ENCODE measurements at regions not wholly inside any gene's neighbourhood (a gene's known extent, or its start where the extent isn't known, plus 50 kb on each side); places are given as distances from the start of the nearest gene placed in this dataset.
"Not testable (repeated sequence)": the region's sequence is repeated elsewhere in the genome, so short reads cannot be mapped to it uniquely, and the experiment has no call there.

DNA sequence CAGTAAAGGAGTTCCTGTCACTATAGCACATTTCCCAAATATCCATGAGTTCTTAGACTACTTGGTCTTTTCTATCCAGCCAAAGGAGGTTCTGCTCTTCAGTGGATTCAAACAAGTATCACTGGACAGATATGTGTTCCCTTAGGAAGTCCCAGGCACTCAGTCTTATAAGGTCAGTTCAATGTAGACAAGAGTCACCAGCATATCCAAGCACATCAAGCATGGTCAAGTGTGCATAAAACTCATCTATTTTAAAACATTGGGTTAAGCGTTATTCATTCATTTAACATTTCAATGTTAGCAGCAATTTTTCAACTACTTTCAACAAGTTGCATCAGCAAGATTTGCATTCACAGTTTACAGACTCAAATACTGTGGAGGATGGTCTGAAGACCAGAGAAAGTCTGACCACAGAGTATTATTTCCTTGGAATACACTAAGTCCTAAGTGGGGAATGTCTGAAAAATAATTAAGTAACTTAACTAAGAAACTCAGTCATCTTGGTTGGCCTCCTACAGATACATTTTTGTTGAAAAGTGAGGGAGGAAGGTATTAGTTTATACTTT lies 630.5 kb upstream of the IGFBP7 start:
- DNase-seq: no peak
- H3K9me3 ChIP-seq: peaks cover 0 to 7% of the 10 kb centered on the region in 2 donors
- no peak overlapping the region for H3K27ac ChIP-seq
- H3K4me3 ChIP-seq: no peak overlapping the region
- 92 to 96% methylated on average over 1 of the region's 1 CpG for WGBS, 2 donors (ENCODE audit: low coverage in 1 of 2)
- H3K4me1 ChIP-seq: no peaks in the 10 kb centered on the region
- H3K36me3 ChIP-seq: no peaks in the 10 kb centered on the region
- TF ChIP-seq EP300 (IDR thresholded peaks at IDR 0.05; ENCODE audit: low read depth) (no peak), POLR2AphosphoS5 (IDR thresholded peaks at IDR 0.05) (no peak), POLR2A (IDR thresholded peaks at IDR 0.05) (no peak)
- TF ChIP-seq, protein P1, sequence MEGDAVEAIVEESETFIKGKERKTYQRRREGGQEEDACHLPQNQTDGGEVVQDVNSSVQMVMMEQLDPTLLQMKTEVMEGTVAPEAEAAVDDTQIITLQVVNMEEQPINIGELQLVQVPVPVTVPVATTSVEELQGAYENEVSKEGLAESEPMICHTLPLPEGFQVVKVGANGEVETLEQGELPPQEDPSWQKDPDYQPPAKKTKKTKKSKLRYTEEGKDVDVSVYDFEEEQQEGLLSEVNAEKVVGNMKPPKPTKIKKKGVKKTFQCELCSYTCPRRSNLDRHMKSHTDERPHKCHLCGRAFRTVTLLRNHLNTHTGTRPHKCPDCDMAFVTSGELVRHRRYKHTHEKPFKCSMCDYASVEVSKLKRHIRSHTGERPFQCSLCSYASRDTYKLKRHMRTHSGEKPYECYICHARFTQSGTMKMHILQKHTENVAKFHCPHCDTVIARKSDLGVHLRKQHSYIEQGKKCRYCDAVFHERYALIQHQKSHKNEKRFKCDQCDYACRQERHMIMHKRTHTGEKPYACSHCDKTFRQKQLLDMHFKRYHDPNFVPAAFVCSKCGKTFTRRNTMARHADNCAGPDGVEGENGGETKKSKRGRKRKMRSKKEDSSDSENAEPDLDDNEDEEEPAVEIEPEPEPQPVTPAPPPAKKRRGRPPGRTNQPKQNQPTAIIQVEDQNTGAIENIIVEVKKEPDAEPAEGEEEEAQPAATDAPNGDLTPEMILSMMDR (IDR thresholded peaks at IDR 0.05): no peak
- intact Hi-C loops (cut with DNase I; ENCODE audit: low total_unique reads) (no loop called here), in situ Hi-C loops (cut with MboI; ENCODE audit: low pct_ligation_motif_present in 1 of 4, low pct_unique_long_range_greater_than_20kb in 1 of 4, low sequenced_read_pairs in 3 of 4) (no loop called here)
- H3K27me3 ChIP-seq: no peaks in the 10 kb centered on the region

DNA sequence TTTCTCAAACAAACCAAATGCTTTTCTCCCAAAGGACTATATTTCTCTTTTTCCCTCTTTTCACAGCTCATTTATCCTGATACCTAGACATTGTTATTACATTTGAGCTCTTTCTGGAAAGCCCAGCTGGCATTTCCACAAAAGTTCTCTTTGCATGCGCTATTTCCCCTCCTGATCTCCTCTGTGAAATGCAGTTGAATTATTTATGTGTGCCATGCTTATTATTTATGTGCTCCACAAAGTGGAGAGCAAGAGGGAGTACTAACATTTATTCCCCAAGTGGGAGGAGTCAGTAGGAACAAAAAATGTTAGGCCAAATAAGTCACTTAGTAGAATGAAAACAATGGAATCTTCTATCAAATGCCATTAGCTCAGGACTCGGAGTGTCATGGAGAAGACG lies 626.6 kb upstream of the IGFBP7 start:
- no peak overlapping the region for H3K4me3 ChIP-seq
- no peaks in the 10 kb centered on the region for H3K27me3 ChIP-seq
- no peaks in the 10 kb centered on the region for H3K9me3 ChIP-seq
- 74 to 86% methylated on average over 3 of the region's 3 CpGs for WGBS, 2 donors (ENCODE audit: low coverage in 1 of 2)
- TF ChIP-seq POLR2A (IDR thresholded peaks at IDR 0.05) (no peak), EP300 (IDR thresholded peaks at IDR 0.05; ENCODE audit: low read depth) (no peak)
- TF ChIP-seq, protein P1 (IDR thresholded peaks at IDR 0.05): no peak
- no peaks in the 10 kb centered on the region for H3K4me1 ChIP-seq
- intact Hi-C loops (cut with DNase I; ENCODE audit: low total_unique reads) (no loop called here), in situ Hi-C loops (cut with MboI; ENCODE audit: low pct_ligation_motif_present in 1 of 4, low pct_unique_long_range_greater_than_20kb in 1 of 4, low sequenced_read_pairs in 3 of 4) (no loop called here)
- no peak for DNase-seq
- H3K27ac ChIP-seq: no peak overlapping the region
- H3K36me3 ChIP-seq: no peaks in the 10 kb centered on the region

DNA sequence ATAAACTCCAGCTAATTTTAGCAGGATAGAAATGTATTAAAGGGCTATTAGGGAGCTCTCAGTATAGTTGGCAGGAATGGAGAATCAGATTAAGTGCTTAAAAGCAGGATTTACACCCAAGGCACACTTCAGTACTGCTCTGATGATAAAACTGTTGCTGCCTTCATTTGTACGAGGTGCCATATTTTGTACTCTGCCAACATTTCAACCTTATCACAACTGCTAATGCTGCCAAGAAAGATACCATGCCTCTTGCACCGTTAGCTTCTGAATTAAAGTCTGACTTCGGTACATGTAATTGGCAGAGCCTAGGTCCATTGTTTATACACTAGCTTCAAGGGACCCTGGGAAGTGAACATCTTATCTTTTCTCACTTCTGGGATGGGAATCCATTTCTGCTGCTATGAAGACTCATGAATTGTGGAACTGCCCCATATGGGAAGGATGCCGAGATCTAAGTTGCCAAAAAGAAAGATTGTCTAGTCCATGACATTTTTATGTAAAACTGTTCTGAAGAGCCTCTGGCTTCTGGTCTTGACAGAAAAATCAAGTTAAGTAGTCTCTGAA lies 624.0 kb upstream of the IGFBP7 start:
- Histone ChIP-seq H3K9me3 (no peaks in the 10 kb centered on the region), H3K27me3 (no peaks in the 10 kb centered on the region), H3K4me1 (no peaks in the 10 kb centered on the region), H3K36me3 (no peaks in the 10 kb centered on the region), H3K27ac (no peak overlapping the region), H3K4me3 (no peak overlapping the region)
- in situ Hi-C loops (cut with MboI; ENCODE audit: low pct_ligation_motif_present in 1 of 4, low pct_unique_long_range_greater_than_20kb in 1 of 4, low sequenced_read_pairs in 3 of 4) (no loop called here), intact Hi-C loops (cut with DNase I; ENCODE audit: low total_unique reads) (no loop called here)
- WGBS, 2 donors (ENCODE audit: low coverage in 1 of 2): 66 to 75% methylated on average over 4 of the region's 4 CpGs
- TF ChIP-seq POLR2AphosphoS5 (IDR thresholded peaks at IDR 0.05): no peak
- TF ChIP-seq POLR2A (IDR thresholded peaks at IDR 0.05): no peak
- no peak for TF ChIP-seq EP300 (IDR thresholded peaks at IDR 0.05; ENCODE audit: low read depth)
- TF ChIP-seq, protein P1 (IDR thresholded peaks at IDR 0.05): no peak
- no peak for DNase-seq

DNA sequence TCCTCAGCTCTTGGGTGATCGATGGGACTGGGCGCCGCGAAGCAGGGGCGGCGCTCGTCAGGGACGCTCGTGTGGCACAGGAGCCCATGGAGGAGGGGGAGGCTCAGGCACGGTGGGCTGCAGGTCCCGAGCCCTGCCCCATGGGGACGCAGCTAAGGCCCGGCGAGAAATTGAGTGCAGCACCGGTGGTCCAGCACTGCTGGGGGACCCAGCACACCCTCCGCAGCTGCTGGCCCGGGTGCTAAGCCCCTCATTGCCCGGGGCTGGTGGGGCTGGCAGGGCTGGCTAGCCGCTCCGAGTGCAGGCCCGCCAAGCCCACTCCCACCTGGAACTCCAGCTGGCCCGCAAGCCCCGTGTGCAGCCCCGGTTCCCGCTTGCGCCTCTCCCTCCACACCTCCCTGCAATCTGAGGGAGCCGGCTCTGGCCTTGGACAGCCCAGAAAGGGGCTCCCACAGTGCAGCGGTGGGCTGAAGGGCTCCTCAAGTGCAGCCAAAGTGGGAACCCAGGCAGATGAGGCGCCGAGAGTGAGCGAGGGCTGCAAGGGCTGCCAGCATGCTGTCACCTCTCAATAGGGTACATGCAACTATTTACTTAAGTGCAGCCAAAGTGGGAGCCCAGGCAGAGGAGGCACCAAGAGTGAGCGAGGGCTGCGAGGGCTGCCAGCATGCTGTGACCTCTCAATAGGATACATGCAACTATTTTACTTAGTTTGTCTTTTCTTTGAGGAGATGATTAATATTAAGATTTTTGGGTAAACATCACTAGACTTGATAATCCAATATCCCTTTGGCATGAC lies 619.8 kb upstream of the IGFBP7 start:
- H3K36me3 ChIP-seq; H3K27ac ChIP-seq; in situ Hi-C loops (cut with MboI; ENCODE audit: low pct_ligation_motif_present in 1 of 4, low pct_unique_long_range_greater_than_20kb in 1 of 4, low sequenced_read_pairs in 3 of 4); H3K4me3 ChIP-seq; H3K27me3 ChIP-seq; H3K9me3 ChIP-seq; H3K4me1 ChIP-seq; DNase-seq; intact Hi-C loops (cut with DNase I; ENCODE audit: low total_unique reads): not testable (repeated sequence)
- WGBS, 2 donors (ENCODE audit: low coverage in 1 of 2): 84% methylated on average over 33 of the region's 33 CpGs; no CpG with 5 or more reads in 1 of the 2 donors

Data from transverse colon (tissue), 4 donors.